WERI-Rb-1 (cell line): ENCODE measurements at regions not wholly inside any gene's neighbourhood (a gene's known extent, or its start where the extent isn't known, plus 50 kb on each side); places are given as distances from the start of the nearest gene placed in this dataset.

Source experiments
- DNase-seq: peaks from one replicate; pipeline ENCODE4 v3.0.0-alpha.2; 2020
- H3K27ac ChIP-seq: fragments of 250-450 bp; sonication (Bioruptor Pico); 2 replicates; pipeline ENCODE4 v1.5.1; 2020; ENCODE audit warnings: mild to moderate bottlenecking, moderate library complexity
- H3K27me3 ChIP-seq: fragments of 250-450 bp; sonication (Bioruptor Pico); 2 replicates; pipeline ENCODE4 v1.5.1; 2021; ENCODE audit warnings: mild to moderate bottlenecking, low read depth, moderate library complexity; ENCODE audit not compliant: insufficient read depth, severe bottlenecking
- H3K36me3 ChIP-seq: fragments of 250-450 bp; sonication (Bioruptor Pico); 2 replicates; pipeline ENCODE4 v1.5.1; 2020; ENCODE audit warnings: mild to moderate bottlenecking, moderate library complexity
- H3K4me3 ChIP-seq: 2 replicates; pipeline ENCODE4 v1.5.1; 2011; ENCODE audit warnings: low read depth, mild to moderate bottlenecking, control low read depth, low read length
- H3K9me3 ChIP-seq: fragments of 250-450 bp; sonication (Bioruptor Pico); 2 replicates; pipeline ENCODE4 v1.5.1; 2021; ENCODE audit warnings: mild to moderate bottlenecking, moderate library complexity; ENCODE audit not compliant: severe bottlenecking
- TF ChIP-seq, protein P1 (sequence below): IDR thresholded peaks from 2 replicates; pipeline ENCODE4 v1.5.1; 2011; ENCODE audit warnings: low read depth, mild to moderate bottlenecking, control low read depth, inconsistent platforms, low read length

DNA sequence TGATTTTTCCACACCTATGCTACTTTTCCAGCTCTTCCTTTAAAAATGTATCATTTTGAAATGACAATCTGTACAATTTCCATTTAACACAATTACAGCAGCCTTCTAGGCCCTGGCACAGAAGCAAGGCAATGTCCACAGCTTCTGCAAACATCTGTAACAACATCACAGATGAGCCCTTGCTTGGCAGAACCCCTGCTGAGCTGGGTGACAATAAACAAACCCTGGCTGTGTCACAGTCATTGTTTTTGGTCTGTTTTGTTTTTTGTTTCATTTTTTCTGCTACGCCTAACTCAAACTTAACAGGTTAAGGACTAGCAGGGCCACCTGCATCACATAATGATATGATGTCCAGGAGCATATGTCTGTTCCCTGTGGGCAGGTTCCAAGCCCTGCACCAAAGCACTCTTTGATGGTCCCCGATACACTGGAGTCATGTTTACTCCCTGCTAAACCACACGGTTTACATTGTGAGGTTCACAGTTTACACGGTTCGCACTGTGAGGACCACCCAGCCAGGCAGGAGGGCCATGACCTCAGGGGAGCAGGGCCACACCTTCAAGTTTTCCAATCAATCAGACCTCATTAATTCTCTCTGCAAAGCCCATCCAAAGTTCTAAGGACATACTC is 186.8 kb upstream of the CHRNA7 start:
- TF ChIP-seq, protein P1, sequence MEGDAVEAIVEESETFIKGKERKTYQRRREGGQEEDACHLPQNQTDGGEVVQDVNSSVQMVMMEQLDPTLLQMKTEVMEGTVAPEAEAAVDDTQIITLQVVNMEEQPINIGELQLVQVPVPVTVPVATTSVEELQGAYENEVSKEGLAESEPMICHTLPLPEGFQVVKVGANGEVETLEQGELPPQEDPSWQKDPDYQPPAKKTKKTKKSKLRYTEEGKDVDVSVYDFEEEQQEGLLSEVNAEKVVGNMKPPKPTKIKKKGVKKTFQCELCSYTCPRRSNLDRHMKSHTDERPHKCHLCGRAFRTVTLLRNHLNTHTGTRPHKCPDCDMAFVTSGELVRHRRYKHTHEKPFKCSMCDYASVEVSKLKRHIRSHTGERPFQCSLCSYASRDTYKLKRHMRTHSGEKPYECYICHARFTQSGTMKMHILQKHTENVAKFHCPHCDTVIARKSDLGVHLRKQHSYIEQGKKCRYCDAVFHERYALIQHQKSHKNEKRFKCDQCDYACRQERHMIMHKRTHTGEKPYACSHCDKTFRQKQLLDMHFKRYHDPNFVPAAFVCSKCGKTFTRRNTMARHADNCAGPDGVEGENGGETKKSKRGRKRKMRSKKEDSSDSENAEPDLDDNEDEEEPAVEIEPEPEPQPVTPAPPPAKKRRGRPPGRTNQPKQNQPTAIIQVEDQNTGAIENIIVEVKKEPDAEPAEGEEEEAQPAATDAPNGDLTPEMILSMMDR = no peak
- Histone ChIP-seq H3K36me3 (no peaks in the 10 kb centered on the region), H3K4me3 (no peak overlapping the region), H3K9me3 (no peaks in the 10 kb centered on the region), H3K27ac (no peak overlapping the region), H3K27me3 (no peaks in the 10 kb centered on the region)
- DNase-seq = no peak

DNA sequence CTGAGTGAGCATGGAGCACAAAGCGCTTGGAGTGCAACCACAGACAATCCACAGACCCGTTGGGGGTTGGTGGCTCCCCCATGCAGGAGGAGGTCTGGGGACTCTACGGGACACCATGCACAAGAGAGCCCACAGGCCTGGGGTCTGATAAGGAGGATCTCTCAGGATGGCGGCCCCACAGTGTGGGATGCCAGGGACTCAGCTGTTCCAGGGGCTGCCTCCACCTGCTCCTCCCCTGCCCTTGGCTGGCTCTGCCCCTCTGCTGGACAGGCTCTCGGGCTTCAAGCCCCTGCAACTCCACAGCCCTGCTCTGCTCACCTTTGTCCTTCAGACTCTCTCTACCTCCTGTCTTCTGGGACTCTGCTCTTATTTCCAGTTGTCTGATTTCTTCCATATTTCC is 184.5 kb upstream of the CHRNA7 start:
- H3K4me3 ChIP-seq = no peak overlapping the region
- TF ChIP-seq, protein P1 = no peak
- no peaks in the 10 kb centered on the region for H3K36me3 ChIP-seq
- no peak overlapping the region for H3K27ac ChIP-seq
- no peaks in the 10 kb centered on the region for H3K27me3 ChIP-seq
- DNase-seq = no peak
- no peaks in the 10 kb centered on the region for H3K9me3 ChIP-seq

DNA sequence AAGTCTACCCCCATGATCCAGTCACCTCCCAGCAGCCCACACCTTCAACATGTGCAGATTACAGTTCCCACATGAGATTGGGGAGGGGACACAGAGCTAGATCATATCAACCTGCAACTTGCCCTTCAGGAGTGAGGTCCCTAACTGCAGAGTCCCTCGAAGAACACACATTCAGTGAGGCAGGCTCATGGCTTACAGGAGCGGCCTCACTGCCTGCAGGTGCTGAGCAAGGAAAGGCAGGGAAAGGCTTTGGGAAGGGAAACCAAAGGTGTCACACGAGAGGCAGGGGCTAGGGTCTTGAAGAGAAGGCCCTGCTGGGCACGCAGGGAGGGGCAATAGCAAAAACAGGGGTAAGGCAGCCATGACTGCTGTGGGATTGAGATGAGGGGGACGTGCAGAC is 182.4 kb upstream of the CHRNA7 start:
- TF ChIP-seq, protein P1 = no peak
- H3K36me3 ChIP-seq = no peaks in the 10 kb centered on the region
- no peak overlapping the region for H3K4me3 ChIP-seq
- no peaks in the 10 kb centered on the region for H3K9me3 ChIP-seq
- no peak overlapping the region for H3K27ac ChIP-seq
- no peak for DNase-seq
- no peaks in the 10 kb centered on the region for H3K27me3 ChIP-seq

DNA sequence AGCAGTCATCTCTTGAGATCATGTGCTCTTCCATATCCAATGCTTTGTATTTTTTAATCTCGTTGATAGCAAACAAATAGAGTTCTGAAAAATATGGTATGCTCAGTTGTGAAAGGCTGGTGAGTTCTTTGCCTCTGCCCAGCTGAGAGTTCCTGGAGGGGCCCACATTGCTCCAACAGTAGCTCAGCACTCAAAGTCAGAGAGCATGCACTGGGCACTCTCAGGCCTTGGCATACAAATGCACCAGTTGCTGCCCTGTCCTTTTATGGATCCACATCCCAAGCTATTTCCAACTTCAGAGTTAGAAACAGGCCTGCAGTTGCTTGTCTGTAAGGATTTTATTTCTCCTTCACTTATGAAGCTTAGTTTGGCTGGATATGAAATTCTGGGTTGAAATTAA is 181.7 kb upstream of the CHRNA7 start:
- H3K9me3 ChIP-seq = no peaks in the 10 kb centered on the region
- H3K27me3 ChIP-seq = no peaks in the 10 kb centered on the region
- H3K36me3 ChIP-seq = no peaks in the 10 kb centered on the region
- TF ChIP-seq, protein P1 = no peak
- no peak overlapping the region for H3K4me3 ChIP-seq
- no peak overlapping the region for H3K27ac ChIP-seq
- DNase-seq = no peak

DNA sequence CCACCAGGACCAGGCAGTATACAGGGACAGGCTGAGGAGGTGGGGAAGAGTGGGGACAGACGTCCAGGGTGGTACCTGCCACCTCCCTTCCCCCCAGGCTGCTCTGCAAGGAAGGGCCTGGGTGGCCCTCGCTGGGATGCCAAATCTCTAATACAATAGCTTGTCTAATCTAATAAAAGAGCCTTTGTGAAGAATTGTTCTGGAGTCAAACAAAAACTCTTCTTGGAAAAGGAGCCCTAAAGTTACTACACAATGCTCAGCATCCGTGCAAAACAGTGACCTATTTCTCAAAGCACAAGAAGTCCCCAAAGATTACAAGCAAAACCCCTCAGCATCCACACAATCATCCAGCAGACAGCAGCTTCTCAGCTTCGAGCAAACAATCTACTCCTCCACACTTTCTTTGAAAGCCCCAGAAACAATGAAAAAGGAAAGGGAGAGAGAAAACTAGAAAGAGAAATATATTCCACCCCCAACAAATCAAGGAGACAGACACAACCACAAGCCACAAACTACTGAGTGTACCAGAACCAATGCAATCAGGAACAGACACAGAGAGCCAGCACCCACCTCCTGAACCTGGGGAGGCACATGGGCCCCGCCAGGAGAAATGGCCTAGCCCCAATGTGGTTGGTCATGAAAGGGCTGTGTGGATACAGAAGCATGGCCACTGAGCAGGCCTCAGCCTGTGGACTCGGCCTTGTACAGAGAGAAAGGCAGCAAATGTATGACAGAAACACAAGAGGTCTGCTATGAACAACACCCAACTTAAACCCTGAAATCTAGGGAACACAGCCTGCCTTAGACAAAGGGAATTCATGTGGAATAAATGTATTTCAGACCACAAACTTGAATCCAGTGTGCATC is 177.1 kb upstream of the CHRNA7 start:
- TF ChIP-seq, protein P1 = no peak
- no peaks in the 10 kb centered on the region for H3K9me3 ChIP-seq

DNA sequence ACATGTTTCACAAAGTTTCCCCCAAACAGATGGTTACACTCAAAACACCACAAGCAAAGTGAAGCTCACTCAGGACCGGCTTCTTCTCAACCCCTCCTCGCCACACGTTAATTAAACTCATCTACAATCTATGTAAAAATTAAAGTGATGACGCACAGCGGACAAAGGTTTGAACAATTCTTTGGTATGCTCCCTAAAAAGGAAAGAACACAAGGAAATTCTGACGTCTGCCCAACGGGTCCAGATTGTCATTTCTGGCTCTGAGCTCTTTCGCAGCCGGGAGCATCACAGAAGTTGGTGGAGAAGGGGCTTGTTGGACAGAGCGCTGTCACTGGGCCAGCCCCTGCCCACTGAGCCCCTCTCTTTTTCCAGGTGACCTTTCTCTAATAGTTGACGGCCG is 173.7 kb upstream of the CHRNA7 start:
- no peak for DNase-seq
- TF ChIP-seq, protein P1 = no peak
- no peak overlapping the region for H3K4me3 ChIP-seq
- no peaks in the 10 kb centered on the region for H3K27me3 ChIP-seq
- H3K27ac ChIP-seq = no peak overlapping the region
- no peaks in the 10 kb centered on the region for H3K36me3 ChIP-seq
- H3K9me3 ChIP-seq = no peaks in the 10 kb centered on the region

More for the DNA sequence above, 177.1 kb upstream of the CHRNA7 start:
- Histone ChIP-seq H3K27me3 (no peaks in the 10 kb centered on the region), H3K27ac (no peak overlapping the region), H3K4me3 (no peak overlapping the region), H3K36me3 (no peaks in the 10 kb centered on the region)
- no peak for DNase-seq
